ENCODE measurements at regions not wholly inside any gene's neighbourhood (a gene's known extent, or its start where the extent isn't known, plus 50 kb on each side); places are given as distances from the start of the nearest gene placed in this dataset.

DNA sequence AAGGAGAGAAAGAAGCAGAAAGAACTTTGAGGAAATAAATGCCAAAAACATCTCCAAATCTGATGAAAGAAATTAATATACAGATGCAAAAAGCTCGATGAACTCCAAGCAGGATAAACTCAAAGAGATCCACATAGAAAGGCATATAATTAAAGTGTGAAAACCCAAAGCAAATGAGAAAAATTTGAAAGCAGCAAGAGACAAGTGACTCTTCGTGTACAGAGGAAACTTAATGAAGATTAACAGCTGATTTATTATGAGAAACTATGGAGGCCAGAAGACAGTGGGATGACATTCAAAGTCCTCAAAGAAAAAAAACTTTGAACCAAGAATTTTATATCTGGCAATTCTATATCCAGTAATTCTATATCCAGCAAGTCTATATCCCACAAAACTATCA, 163.0 kb upstream of the TMCC3 start:
- no peak for DNase-seq

DNA sequence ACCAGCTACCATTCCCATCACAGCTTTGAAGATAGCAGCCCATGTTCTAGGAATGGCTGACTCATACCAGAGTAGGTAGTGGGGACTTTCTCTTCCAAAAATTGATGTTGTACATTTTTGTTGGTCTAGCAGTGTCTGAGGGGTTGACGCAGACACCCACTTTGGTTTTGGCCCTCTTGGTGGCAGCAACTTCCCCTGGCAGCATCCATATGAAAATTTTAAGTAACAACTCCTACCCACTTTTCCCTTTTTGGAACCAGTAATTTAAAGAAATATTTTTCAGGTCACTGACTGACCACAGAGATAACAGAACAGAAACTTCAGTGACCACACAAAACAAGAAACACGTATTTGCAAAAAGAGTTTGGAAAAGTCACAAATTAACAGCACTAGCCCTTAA, 162.0 kb upstream of the TMCC3 start:
- DNase-seq: no peak

DNA sequence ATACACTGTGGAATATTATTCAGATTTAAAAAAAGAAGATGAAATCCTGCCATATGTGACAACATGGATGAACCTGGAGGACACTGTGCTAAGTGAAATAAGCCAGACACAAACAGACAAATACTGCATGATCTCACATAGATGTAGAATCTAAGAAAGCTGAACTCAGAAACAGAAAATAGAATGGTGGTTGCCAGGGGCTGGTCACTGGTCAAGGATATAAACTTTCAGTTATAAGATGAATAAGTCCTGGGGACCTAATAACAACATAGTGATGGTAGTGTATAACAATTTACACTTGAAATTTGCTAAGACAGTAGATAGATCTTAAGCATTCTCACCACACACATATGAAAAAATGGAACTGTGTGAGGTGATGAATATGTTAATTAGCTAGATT, 161.3 kb upstream of the TMCC3 start:
- no peak for DNase-seq

DNA sequence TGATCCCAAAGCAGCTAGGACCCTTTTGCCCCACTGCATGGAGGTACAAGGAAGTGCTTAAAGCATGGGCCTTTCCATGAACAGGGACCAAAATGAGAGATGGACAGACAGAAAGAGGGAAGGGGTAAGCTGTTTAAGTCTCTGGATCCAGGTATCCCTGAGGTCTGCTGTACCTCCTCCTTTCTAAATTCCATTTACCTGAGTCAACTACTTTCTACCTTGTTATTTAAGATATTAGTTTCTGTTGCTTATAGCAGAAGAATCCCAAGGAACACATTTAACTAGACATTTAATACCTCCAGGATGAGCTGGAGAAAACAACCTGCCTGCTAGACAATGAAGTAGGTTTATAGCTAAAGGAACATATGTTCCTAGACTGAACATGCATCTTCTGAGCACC, 157.6 kb upstream of the TMCC3 start:
- DNase-seq: no peak

DNA sequence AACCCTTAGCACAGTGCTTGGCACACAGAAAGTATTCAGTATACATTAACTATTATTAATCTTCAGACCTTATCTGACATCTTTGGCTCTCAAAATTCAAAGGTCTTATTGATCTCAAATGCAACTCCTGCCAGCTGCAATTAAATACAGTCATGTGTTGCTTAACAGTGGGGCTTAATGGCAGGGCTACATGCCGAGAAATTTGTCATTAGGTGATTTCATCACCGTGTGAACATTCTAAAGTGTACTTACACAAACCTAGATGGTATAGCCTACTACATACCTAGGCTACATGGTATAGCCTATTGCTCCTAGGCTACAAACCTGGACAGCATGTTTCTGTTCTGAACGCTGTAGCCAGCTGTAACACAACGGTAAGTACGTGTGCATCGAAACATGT, 156.3 kb upstream of the TMCC3 start:
- no peak for DNase-seq

DNA sequence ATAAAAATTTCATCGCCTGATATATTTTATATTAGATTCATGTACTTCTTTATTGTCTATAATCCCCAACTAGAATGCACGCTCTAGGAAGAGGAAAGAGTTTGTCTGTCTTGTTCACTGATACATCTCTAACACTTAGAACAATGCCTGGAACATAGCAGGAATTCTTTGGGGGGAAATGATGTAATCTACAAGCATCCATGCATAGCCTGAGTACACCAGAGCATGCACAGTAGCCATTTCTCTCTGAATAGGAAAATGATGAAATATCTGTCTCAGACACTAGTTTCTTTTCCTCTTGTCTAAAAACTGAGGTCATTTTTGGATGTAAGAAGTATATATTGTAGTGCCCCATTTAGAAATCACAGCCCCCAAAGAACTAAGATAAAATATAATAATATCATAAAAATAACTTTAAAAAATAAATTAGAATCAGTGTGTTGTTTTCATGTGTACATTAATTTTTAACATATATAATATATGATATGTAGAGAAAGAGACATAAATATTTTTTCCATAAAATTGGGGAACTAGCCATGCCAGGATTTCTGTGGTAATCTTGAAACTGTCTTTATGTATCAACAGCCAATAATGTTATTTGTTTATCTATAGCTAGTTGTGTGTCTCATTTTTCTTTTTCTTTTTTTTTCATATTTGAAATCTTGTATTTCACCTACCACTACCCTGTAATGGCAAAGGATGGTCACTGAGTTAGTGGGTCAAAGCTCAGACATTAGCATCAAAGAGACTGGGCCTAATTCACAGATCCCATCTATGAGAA, 155.6 kb upstream of the TMCC3 start:
- no peak for DNase-seq

DNA sequence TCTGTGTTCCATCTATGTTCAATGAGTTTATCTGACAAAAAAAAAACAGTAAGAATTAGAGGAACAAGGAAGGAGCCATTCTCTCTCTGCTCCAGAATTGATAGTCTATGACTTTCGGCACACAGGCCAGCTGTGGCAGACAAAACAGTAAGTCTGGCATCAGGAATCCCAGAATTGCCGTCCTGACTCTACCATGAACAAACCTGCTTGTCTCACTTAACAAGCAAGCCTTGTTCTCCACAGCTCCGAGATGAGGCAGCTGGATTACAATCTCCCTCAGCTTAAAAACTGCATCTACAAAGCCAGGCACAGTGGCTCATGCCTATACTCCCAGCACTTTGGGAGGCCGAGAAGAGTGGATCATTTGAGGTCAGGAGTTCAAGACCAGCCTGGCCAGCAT, 153.6 kb upstream of the TMCC3 start:
- no peak for DNase-seq

DNA sequence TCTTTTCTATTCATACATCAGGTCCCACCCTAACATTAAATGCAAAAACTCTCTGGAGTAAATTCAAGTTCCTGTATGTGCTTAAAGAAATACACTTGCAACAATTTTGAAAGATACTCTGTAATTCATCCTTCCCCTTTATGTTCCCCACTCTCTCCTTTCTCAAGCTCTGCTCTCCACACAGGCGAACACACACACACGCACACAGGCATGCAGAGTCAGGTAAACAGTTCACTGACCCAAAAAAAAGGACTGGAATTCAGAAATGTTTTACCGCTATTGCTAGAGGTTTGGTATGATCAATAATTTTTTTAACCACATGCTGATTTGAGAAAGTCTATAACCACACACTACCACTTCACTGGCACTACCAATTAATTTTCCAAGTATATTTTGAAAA, 152.4 kb upstream of the TMCC3 start:
- DNase-seq: no peak

DNA sequence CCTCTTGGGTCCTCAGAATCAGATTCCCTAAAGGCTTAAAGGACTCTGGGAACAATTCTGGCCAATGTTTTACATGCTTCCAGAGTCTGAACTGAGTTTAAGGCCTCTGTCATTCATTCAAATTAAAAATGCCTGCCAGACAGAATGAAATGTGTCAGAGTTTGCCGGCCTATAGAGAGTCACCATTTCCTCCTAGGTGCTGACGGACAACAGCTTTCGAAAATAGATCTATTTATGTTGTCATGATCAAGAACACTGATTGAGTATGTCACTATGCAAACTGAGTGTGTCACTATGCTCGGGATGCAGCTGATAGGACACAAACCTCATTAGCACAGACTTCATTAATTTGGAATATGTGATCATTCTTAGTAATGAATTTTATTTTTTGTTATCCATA, 151.4 kb upstream of the TMCC3 start:
- no peak for DNase-seq

DNA sequence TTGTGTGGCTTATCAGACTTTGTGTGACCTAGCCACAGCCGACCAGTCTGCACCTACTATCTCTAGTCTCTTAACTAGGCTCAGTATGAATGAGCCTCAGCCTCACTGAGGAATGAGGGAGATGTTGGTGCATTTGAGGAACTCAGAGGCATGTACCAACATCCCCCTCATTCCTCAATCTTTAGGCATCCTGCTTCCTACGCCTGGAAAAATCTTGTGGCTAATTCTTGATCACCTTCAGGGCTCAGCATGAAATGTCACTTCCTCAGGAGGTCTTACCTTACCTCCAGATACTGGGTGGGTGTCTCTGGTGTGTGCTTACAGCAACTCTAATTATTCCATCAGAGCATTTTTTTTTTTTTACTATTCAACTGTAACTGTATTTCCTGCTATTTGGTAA, 148.8 kb upstream of the TMCC3 start:
- no peak for DNase-seq

DNA sequence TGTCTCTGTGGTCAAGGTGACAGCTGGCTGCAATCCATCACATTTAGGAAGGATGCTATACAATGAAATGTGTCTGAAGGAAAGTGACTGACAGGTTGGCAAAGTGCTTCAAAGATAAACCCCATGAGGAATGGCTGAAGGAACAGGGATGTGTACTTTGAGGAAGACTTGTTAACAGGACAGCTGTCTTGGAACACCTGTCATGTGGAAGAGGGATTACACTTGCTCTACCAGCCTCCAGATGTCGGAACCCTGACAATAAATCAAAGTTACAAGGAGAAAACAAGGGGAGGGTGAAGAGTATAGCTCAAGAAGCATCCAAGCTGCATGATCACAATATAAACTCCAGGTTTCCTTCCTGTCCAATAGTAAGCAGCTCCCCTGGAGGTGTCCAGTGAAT, 147.8 kb upstream of the TMCC3 start:
- DNase-seq: no peak

DNA sequence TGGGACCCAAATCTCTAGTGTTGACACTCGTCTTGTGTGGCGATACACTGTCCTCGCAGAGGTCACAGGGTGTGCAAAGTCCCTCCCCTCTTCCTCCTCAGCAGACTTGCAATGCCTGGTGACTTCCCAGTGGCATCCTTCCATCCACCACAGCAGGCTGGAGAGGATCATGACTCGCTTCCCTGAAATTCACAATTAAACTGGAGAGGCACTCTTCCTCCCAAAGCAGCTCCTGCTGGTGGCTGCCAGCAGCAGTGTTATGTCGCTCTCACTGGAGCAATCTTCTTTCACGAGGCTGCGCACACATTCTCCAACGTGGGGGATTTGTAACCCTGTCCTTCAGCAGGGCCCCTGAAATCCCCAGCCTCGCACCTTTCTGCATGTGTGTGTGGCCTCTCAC, 145.2 kb upstream of the TMCC3 start:
- no peak for DNase-seq

DNA sequence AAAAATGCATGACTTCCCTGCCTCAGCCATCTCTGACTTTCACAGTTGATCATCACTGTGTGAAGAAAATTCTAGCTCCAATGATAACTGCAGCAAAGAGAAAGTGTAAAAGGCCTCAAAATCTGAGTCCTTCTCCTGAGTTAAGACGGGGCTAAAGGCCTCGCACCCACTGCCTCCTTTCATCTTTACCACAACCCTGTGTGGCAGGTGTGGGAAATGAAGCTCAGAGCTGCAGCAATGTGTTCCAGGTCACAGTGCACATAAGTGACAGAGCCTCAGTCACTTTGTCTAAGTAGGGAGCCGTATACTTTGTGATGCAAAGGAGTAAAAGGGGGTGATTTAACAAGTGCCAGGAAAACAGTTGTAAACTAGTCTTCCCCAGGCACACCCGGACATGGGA, 144.7 kb upstream of the TMCC3 start:
- no peak for DNase-seq

DNA sequence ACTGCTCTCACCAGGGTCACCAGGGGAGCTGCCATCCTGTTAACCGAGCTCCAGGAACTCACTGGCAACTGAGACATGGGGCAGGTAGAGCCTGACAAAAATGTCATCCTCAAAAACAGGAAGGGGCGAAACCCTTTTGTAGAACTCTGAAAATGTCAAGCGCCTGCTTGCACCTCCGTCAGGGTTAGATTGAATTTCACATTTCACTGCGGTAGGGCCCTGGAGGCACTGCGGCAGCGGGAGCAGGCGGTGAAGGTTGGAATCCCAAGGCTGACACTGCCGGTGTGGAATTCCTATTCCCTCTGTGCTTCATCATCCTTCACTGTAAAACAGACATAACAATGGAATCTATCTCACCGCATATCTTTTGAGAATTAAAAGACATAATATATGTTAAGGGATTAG, 142.8 kb upstream of the TMCC3 start:
- no peak for DNase-seq

DNA sequence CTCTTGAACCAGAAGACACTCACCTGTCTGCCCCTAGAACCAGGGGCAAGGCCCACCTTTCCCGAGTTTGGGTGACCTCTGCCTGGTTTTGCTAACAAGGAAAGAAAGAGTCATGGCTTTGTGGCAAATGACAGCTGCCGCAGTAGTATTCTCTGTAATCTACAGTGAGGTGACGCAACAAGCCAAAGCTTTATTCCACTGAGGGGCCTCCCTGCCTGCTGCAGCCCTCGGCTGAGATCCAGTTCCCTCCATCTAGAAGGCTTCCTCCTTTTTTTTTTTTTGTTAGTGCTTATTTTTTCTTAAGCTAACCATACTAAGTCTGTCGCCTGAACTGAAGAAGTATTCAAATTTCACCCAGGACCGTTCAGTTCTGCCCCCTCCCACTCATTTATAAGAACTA, 142.3 kb upstream of the TMCC3 start:
- no peak for DNase-seq

DNA sequence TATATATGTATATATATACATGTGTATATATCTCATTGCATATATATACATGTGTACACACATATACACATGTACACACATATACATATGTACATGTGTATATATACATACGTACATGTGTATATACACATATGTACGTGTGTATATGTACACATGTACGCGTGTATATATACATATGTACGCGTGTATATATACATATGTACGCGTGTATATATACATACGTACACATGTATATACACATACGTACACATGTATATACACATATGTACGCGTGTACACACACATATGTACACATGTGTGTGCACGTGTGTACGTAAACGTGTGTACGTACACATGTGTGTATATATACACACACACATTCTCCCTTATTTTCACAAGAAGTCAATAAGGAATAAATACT, 141.6 kb upstream of the TMCC3 start:
- DNase-seq: no peak

DNA sequence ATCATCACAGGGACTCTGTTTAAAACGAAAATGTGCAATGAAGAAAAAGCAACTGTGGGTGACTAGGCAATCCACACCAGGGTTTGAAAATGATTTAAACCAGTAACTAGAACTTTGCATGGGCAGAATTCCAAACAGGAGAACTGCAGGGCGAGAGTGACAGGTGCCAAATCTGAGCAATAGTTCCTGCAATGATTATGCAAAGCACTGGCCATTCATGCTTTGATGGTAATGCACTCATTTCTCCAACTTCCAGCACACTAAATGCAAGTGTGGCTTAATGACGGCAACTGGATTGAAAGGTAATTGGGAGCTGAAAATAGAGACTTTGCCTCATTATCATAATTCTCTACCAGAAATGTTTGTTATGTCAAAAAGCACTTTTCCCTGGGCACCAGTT, 140.5 kb upstream of the TMCC3 start:
- DNase-seq: no peak

DNA sequence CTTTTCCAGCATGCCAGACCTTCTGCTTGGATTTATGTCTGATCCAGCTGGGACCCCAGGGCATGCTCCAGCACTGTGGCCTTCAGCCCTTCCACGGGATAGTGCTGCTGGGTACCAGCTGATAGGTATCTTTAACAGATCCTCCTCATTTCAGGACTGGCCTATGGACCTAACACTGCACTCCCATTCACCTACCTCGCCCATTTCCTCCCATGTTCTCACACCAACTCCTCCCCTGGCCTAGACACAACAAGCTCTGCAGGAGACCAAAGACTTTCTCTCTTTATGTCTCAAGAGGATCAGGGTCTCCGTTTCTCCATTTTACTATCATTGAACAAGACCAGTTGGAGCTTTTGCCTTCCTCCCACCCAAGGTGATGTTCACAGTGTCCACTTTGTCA, 140.0 kb upstream of the TMCC3 start:
- DNase-seq: no peak

DNA sequence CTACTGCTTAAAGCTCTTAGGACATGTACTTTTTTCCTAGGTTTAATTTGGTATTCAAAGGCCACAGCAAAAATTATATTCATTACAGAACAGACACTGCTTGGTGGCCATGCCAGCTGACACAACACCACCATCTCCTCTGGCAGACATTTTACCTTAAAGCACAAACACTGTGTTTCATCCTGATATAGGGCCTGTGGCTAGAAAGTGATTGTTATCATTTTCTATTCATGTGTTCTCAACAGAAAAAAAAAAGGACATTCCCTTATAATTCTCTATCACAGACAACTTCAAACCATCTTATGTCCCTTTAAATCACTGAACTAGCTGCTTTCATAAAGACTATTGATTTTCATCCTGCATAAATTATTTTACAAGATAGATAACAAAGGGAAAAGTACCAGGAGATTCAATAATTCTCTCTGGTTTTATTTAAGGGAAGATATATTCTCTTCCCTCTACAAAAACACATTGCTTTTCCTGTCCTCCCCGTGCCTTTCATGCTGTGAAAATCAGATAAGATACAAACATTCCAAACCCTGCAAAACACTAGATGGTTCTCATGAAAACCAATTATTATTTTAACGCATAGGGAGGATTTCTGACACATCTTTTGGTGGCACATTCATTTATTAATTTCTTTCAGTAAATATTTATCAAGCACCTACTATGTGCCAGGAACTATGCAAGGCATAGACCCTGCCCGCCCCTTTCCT, 139.3 kb upstream of the TMCC3 start:
- DNase-seq: no peak

DNA sequence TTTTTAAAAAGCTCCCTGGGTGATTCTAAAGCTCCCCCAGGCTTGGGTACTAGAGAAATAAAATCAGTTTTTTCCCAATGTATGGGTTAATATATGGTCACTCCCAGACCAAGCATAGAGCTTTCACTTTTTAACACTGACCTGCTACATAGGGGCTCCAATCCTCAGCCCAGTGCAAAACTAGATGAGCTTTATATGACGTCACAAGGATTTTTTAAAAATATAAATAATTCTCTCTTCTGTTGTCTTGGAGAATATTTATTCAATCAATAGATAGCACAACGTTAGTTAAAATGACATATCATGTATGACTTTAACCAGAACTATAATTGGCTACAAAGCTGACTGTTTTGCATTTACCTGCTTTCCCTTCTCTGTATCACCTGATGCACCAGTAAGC, 137.9 kb upstream of the TMCC3 start:
- no peak for DNase-seq

DNA sequence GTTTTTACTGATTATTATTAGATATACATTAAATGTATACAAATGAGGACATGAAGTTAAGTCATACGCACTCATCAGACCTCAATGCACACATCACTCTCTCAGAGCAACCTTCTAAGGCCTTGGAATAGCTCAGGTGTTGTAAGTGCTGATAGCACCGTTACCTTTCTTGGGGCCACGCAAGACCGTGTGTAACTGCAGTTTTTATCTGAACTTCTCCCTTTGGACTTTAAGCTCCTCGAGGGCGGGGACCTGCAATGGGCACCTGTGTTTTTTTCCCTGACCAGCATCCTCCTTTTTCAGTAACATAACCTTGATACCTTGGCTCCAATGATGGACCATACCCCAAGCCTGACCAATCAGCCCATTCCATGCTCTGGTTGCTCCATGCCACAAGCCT, 136.5 kb upstream of the TMCC3 start:
- no peak for DNase-seq

DNA sequence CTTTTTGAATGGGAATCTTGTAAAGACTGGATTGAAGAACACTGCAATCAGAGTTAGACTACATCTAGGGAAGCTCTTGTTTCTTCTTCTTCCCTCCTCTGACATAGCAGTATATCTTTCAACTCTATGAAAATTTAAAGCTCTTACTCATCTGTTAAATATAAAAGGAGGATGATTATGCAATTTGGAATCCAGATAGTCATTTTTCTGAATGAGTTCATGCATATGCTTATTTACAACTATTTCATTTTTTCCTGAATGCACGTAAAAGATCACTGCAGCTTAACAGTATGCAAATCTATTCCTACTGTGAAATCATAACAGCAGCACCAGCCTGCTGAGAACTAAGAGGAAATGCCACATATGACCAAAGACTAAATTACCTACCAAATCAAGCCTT, 133.5 kb upstream of the TMCC3 start:
- DNase-seq: no peak

DNA sequence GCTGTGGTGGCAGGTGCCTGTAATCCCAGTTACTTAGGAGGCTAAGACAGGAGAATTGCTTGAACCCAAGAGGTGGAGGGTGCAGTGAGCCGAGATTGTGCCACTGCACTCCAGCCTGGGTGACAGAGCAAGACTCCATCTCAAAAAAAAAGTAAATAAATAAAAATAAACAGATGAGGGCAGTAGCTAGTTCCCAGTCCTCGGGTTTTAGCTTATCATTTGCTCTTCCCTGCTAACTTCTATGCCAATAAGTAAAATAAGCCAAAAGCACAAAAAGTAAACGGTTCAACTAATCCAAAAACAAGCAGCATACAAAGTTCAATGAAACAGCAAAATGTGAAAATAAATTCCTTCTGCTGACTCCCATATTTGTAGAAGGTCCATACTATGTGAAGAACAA, 133.0 kb upstream of the TMCC3 start:
- DNase-seq: no peak

DNA sequence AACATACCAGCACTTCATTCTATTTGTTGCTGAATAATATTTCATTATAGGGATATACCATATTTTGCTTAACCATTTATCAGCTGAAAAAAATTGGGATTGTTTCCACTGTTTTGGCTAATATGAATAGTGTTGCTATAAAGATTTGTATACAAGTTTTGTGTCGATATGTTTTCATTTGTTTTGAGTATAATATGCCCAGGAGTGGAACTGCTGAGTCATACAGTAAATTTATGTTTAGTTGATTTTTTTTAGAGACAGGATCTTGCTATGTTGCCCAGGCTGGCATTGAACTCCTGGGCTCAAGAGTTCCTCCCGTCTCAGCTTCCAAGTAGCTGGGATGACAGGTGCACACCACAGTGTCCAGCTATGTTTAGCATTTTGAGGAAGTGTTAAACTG, 131.5 kb upstream of the TMCC3 start:
- no peak for DNase-seq

DNA sequence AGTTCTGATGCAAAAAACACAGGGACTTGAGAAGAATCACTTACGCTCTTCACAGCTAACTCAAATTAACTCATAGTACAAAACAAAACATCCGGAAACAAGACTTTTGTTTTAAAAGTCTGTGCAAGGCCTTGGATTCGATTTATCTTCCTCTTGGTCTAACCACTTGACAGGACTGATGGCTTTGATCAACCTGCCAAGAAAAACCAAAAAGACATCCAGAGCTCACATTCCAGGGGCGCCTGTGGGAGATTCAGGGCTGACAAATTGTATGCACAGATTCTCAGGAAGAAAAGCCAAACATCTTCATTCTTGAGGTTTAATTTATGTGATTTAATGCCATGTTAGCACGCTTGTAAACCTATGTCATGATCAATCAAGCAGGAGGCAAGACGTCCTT, 129.1 kb upstream of the TMCC3 start:
- DNase-seq: no peak

Measured in T-helper 2 cell (primary cell).